ENCODE measurements at regions not wholly inside any gene's neighbourhood (a gene's known extent, or its start where the extent isn't known, plus 50 kb on each side); places are given as distances from the start of the nearest gene placed in this dataset.

- Histone ChIP-seq H3K4me1 (ENCODE audit: control insufficient read depth, insufficient read depth, low read length) (no peaks in the 10 kb centered on the region), H3K9me3 (ENCODE audit: control insufficient read depth, low read length) (no peaks in the 10 kb centered on the region), H3K4me3 (ENCODE audit: low read length) (no peak overlapping the region), H3K27ac (ENCODE audit: low read length) (no peak overlapping the region), H3K27me3 (ENCODE audit: control insufficient read depth, insufficient read depth) (no peaks in the 10 kb centered on the region)
- ATAC-seq: no peak
- WGBS: 54% methylated on average over 2 of the region's 2 CpGs
- intact Hi-C loops (cut with DNase I): no loop called here
- no peak for DNase-seq
Measured at GRCh38 chrY:12981074-12981473, 76.4 kb downstream of the DDX3Y start.

DNA sequence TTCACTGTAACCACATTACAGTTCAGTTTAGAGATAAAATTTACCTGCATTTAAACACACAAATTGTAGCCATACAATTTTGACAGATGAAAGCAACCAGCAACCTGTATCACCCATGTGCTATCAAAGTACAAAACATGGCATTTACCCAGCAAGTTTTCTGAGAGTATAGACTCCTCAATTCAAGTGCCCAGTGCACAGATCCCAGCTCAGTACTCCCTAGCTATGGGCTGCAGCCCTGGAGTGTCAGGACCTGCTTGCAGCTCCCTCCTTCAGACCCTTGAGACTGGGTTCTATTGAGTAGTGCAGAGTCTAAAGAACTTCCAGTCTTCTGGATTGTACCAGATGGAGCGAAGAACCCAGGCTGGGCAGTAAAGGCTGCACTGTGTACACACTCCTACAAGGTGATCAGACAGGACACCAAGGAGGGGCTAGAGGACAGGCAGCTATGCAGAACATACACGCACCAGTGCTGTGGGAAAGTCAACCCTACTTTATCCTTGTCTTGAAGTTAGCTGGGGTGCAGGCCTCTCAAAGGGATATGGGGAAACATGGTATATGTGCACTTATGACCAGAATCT is 77.7 kb downstream of the DDX3Y start:
- no peak for ATAC-seq
- H3K4me3 ChIP-seq (ENCODE audit: low read length): no peak overlapping the region

DNA sequence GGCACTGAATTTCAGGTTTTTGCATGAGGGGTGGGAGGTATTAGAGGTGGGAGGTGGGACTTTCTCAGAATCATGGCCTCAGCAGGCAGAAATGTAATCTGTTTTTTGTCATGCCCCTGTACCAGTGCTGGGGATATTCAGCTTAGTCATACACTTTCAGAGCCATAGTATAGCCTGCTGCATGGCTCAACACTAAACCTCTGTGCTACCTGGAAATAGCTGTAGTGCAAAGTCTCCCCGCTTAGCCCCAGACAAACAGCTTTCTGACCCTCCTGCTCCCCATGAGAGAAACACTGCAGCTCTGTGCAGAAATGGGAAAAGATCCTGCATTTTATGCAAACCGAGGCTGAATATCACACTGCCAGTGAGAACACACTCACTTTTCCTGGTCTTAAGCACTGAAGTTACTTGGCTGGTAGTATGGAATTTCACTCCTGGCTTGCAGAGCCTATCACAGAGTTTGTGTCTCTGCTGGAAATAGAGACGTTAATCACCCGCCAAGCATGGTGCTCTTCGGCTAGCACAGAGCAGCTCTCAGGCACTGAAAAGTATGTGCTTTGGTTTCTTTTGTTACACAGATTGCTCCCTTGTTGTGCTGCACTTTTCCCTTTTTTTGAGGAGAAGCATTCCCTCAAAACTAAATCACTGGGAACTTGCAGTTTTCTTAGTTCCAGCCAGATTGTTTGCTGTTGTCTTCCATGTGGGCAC is 80.1 kb downstream of the DDX3Y start:
- H3K27me3 ChIP-seq (ENCODE audit: control insufficient read depth, insufficient read depth): no peaks in the 10 kb centered on the region
- no peak overlapping the region for H3K4me3 ChIP-seq (ENCODE audit: low read length)
- ATAC-seq (no peak), DNase-seq (no peak)
- WGBS: 25% methylated on average over 5 of the region's 5 CpGs
- no peak overlapping the region for H3K27ac ChIP-seq (ENCODE audit: low read length)
- no peaks in the 10 kb centered on the region for H3K4me1 ChIP-seq (ENCODE audit: control insufficient read depth, insufficient read depth, low read length)
- no peaks in the 10 kb centered on the region for H3K9me3 ChIP-seq (ENCODE audit: control insufficient read depth, low read length)
- intact Hi-C loops (cut with DNase I): no loop called here

More for the DNA sequence above, 77.7 kb downstream of the DDX3Y start:
- DNase-seq: no peak
- Histone ChIP-seq H3K4me1 (ENCODE audit: control insufficient read depth, insufficient read depth, low read length) (no peaks in the 10 kb centered on the region), H3K27ac (ENCODE audit: low read length) (no peak overlapping the region), H3K9me3 (ENCODE audit: control insufficient read depth, low read length) (no peaks in the 10 kb centered on the region), H3K27me3 (ENCODE audit: control insufficient read depth, insufficient read depth) (no peaks in the 10 kb centered on the region)
- WGBS: 94% methylated on average over 2 of the region's 2 CpGs
- intact Hi-C loops (cut with DNase I): no loop called here

DNA sequence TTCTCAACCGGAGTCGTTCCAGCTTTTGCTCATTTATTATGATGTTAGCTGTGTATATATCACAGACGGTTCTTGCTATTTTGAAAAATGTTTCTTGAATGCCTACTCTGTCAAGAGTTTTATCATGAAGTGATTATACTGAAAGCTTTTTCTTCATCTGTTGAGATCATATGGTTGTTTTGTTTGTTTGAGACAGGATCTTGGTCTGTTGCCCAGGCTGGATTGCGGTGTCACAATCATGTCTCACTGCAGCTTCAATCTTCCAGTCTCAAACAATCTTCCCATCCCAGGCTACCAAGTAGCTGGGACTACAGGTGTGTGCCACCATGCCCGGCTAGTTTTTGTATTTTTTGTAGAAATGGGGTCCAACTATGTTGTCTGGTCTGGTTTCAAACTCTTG is 112.8 kb downstream of the DDX3Y start:
- no peak for DNase-seq
- intact Hi-C loops (cut with DNase I): no loop called here
- no peaks in the 10 kb centered on the region for H3K4me1 ChIP-seq (ENCODE audit: control insufficient read depth, insufficient read depth, low read length)
- H3K27me3 ChIP-seq (ENCODE audit: control insufficient read depth, insufficient read depth): no peaks in the 10 kb centered on the region
- H3K27ac ChIP-seq (ENCODE audit: low read length): no peak overlapping the region
- H3K9me3 ChIP-seq (ENCODE audit: control insufficient read depth, low read length): no peaks in the 10 kb centered on the region
- 56% methylated on average over 5 of the region's 5 CpGs for WGBS
- no peak overlapping the region for H3K4me3 ChIP-seq (ENCODE audit: low read length)
- no peak for ATAC-seq

DNA sequence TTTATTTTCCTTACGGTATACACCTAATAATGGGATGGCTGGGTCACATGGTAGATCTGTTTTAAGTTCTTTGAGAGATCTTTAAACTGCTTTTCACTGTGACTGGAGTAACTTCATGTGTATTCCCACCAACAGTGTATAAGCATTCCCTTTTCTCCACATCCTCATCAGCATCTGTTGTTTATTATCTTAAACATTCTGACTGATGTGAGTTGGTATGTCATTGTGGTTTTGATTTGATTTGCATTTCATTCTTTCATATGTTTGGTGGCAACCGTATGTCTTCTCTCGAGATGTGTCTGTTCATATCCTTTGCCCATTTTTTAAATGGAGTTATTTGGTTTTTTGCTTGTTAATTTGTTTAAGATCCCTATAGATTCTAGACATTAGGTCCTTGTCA is 114.8 kb downstream of the DDX3Y start:
- no peak overlapping the region for H3K27ac ChIP-seq (ENCODE audit: low read length)
- H3K9me3 ChIP-seq (ENCODE audit: control insufficient read depth, low read length): no peaks in the 10 kb centered on the region
- no peaks in the 10 kb centered on the region for H3K4me1 ChIP-seq (ENCODE audit: control insufficient read depth, insufficient read depth, low read length)
- DNase-seq (no peak), ATAC-seq (no peak)
- no peak overlapping the region for H3K4me3 ChIP-seq (ENCODE audit: low read length)
- intact Hi-C loops (cut with DNase I): no loop called here
- WGBS: 90% methylated on average over 3 of the region's 3 CpGs
- no peaks in the 10 kb centered on the region for H3K27me3 ChIP-seq (ENCODE audit: control insufficient read depth, insufficient read depth)

GRCh38 chrY:13020839-13021238 is 116.2 kb downstream of the DDX3Y start:
- Histone ChIP-seq H3K9me3 (ENCODE audit: control insufficient read depth, low read length) (no peaks in the 10 kb centered on the region), H3K27me3 (ENCODE audit: control insufficient read depth, insufficient read depth) (no peaks in the 10 kb centered on the region), H3K27ac (ENCODE audit: low read length) (no peak overlapping the region), H3K4me1 (ENCODE audit: control insufficient read depth, insufficient read depth, low read length) (no peaks in the 10 kb centered on the region), H3K4me3 (ENCODE audit: low read length) (no peak overlapping the region)
- DNase-seq (no peak), ATAC-seq (no peak)
- 89% methylated on average over 1 of the region's 1 CpG for WGBS
- intact Hi-C loops (cut with DNase I): no loop called here

- H3K4me1 ChIP-seq (ENCODE audit: control insufficient read depth, insufficient read depth, low read length): no peaks in the 10 kb centered on the region
- H3K27me3 ChIP-seq (ENCODE audit: control insufficient read depth, insufficient read depth): no peaks in the 10 kb centered on the region
- no peaks in the 10 kb centered on the region for H3K9me3 ChIP-seq (ENCODE audit: control insufficient read depth, low read length)
- no peak for ATAC-seq
- no peak overlapping the region for H3K27ac ChIP-seq (ENCODE audit: low read length)
- intact Hi-C loops (cut with DNase I): no loop called here
- no peak overlapping the region for H3K4me3 ChIP-seq (ENCODE audit: low read length)
- 89% methylated on average over 3 of the region's 3 CpGs for WGBS
- no peak for DNase-seq
Measured at GRCh38 chrY:13023607-13024006, 118.9 kb downstream of the DDX3Y start.

GRCh38 chrY:13024447-13024846 is 119.8 kb downstream of the DDX3Y start:
- ATAC-seq (no peak), DNase-seq (no peak)
- no peaks in the 10 kb centered on the region for H3K27me3 ChIP-seq (ENCODE audit: control insufficient read depth, insufficient read depth)
- no peaks in the 10 kb centered on the region for H3K4me1 ChIP-seq (ENCODE audit: control insufficient read depth, insufficient read depth, low read length)
- no peaks in the 10 kb centered on the region for H3K9me3 ChIP-seq (ENCODE audit: control insufficient read depth, low read length)
- no peak overlapping the region for H3K27ac ChIP-seq (ENCODE audit: low read length)
- intact Hi-C loops (cut with DNase I): no loop called here
- no peak overlapping the region for H3K4me3 ChIP-seq (ENCODE audit: low read length)

GRCh38 chrY:13026906-13027305 is 122.2 kb downstream of the DDX3Y start:
- no peak for ATAC-seq
- Histone ChIP-seq H3K27ac (ENCODE audit: low read length) (no peak overlapping the region), H3K4me1 (ENCODE audit: control insufficient read depth, insufficient read depth, low read length) (no peaks in the 10 kb centered on the region), H3K4me3 (ENCODE audit: low read length) (no peak overlapping the region), H3K27me3 (ENCODE audit: control insufficient read depth, insufficient read depth) (no peaks in the 10 kb centered on the region), H3K9me3 (ENCODE audit: control insufficient read depth, low read length) (no peaks in the 10 kb centered on the region)
- DNase-seq: no peak
- intact Hi-C loops (cut with DNase I): no loop called here
- 74% methylated on average over 2 of the region's 2 CpGs for WGBS

DNA sequence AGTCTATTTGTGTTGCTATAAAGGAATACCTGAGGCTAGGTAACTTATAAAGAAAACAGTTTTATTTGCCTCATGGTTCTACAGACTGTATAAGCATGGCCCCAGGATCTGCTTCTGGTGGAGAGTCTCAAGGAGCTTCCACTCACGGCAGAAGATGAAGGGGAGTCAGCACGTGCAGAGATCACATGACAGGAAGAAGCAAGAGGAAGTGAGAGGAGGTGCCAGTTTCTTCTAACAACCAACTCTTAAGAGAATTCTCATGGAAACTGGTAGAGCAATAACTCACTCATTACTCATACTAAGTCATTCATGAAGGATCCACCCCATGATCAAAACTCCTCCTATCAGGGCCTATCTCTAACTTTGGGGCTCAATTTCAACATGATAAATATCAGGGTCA is 135.6 kb downstream of the DDX3Y start:
- no peaks in the 10 kb centered on the region for H3K4me1 ChIP-seq (ENCODE audit: control insufficient read depth, insufficient read depth, low read length)
- no peak overlapping the region for H3K4me3 ChIP-seq (ENCODE audit: low read length)
- no peaks in the 10 kb centered on the region for H3K9me3 ChIP-seq (ENCODE audit: control insufficient read depth, low read length)
- H3K27ac ChIP-seq (ENCODE audit: low read length): no peak overlapping the region
- H3K27me3 ChIP-seq (ENCODE audit: control insufficient read depth, insufficient read depth): no peaks in the 10 kb centered on the region
- intact Hi-C loops (cut with DNase I): no loop called here
- 44% methylated on average over 2 of the region's 2 CpGs for WGBS
- no peak for DNase-seq
- no peak for ATAC-seq

- no peak for DNase-seq
- ATAC-seq: no peak
- intact Hi-C loops (cut with DNase I): no loop called here
- Histone ChIP-seq H3K27ac (ENCODE audit: low read length) (no peak overlapping the region), H3K4me3 (ENCODE audit: low read length) (no peak overlapping the region), H3K27me3 (ENCODE audit: control insufficient read depth, insufficient read depth) (no peaks in the 10 kb centered on the region), H3K4me1 (ENCODE audit: control insufficient read depth, insufficient read depth, low read length) (no peaks in the 10 kb centered on the region), H3K9me3 (ENCODE audit: control insufficient read depth, low read length) (no peaks in the 10 kb centered on the region)
Measured at GRCh38 chrY:13053501-13053900, 148.8 kb downstream of the DDX3Y start.

GRCh38 chrY:13066372-13066771 is 161.7 kb downstream of the DDX3Y start:
- no peaks in the 10 kb centered on the region for H3K4me1 ChIP-seq (ENCODE audit: control insufficient read depth, insufficient read depth, low read length)
- no peak overlapping the region for H3K4me3 ChIP-seq (ENCODE audit: low read length)
- intact Hi-C loops (cut with DNase I): no loop called here
- DNase-seq (no peak), ATAC-seq (no peak)
- H3K27me3 ChIP-seq (ENCODE audit: control insufficient read depth, insufficient read depth): no peaks in the 10 kb centered on the region
- H3K27ac ChIP-seq (ENCODE audit: low read length): no peak overlapping the region
- H3K9me3 ChIP-seq (ENCODE audit: control insufficient read depth, low read length): no peaks in the 10 kb centered on the region

Data from right cardiac atrium (tissue), 5 donors.